ENCODE measurements at regions not wholly inside any gene's neighbourhood (a gene's known extent, or its start where the extent isn't known, plus 50 kb on each side); places are given as distances from the start of the nearest gene placed in this dataset.
"Not testable (repeated sequence)": the region's sequence is repeated elsewhere in the genome, so short reads cannot be mapped to it uniquely, and the experiment has no call there.

- not testable (repeated sequence) for TF ChIP-seq CTCF (IDR thresholded peaks at IDR 0.05); ZFX (IDR thresholded peaks at IDR 0.05; ENCODE audit: borderline replicate concordance)
These were observed 65.4 kb upstream of the ZNF195 start for GRCh38 chr11:3444420-3444744.
